ENCODE measurements at regions not wholly inside any gene's neighbourhood (a gene's known extent, or its start where the extent isn't known, plus 50 kb on each side); places are given as distances from the start of the nearest gene placed in this dataset.

DNA sequence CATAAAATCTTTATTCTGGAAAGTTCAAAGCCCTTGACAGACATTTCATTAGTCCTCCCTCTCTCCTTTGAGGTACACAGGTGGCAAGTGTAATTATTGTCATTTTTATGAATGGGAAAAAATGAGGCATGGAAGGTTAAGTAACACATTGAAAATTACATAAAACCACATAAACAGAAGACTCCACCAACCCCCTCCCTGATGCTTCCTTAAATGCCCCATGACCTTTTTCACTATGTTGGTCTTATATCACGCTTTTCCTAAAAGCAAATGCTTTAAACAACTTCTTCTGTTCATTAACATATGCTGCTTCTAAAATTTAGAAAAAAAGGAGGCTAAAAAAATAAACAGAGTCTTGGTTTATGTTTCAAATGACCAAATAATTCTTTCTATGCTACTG lies 648.4 kb downstream of the PTPRC start:
- Histone ChIP-seq H3K4me1 (no peaks in the 10 kb centered on the region), H3K27ac (no peak overlapping the region), H3K27me3 (no peaks in the 10 kb centered on the region), H3K4me3 (no peak overlapping the region), H3K36me3 (no peaks in the 10 kb centered on the region), H3K9me3 (no peaks in the 10 kb centered on the region)
- TF ChIP-seq, protein P1, sequence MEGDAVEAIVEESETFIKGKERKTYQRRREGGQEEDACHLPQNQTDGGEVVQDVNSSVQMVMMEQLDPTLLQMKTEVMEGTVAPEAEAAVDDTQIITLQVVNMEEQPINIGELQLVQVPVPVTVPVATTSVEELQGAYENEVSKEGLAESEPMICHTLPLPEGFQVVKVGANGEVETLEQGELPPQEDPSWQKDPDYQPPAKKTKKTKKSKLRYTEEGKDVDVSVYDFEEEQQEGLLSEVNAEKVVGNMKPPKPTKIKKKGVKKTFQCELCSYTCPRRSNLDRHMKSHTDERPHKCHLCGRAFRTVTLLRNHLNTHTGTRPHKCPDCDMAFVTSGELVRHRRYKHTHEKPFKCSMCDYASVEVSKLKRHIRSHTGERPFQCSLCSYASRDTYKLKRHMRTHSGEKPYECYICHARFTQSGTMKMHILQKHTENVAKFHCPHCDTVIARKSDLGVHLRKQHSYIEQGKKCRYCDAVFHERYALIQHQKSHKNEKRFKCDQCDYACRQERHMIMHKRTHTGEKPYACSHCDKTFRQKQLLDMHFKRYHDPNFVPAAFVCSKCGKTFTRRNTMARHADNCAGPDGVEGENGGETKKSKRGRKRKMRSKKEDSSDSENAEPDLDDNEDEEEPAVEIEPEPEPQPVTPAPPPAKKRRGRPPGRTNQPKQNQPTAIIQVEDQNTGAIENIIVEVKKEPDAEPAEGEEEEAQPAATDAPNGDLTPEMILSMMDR (IDR thresholded peaks at IDR 0.05) = no peak
- TF ChIP-seq POLR2A (IDR thresholded peaks at IDR 0.05) = no peak
- intact Hi-C loops (cut with DNase I; ENCODE audit: low total_unique reads) = no loop called here
- DNase-seq = no peak

DNA sequence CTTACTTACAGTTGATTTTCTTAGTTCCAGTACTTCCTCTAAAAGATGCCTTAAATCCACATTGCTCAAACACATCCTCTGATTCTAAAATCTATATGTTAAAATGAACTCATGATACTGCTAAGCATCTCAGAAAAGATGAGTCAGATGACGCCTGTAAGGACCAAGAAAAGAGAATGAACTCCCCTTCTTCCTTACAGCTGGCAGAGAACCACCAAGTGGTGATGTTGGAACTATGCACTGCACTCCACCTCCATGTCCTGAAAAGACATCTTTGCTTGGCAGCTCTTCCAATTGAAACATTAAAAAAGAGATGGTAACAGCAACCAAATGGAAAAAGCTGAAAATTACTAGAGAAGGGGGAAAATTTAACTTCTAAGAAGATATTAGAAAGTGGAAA lies 648.8 kb downstream of the PTPRC start:
- Histone ChIP-seq H3K9me3 (no peaks in the 10 kb centered on the region), H3K4me3 (no peak overlapping the region), H3K36me3 (no peaks in the 10 kb centered on the region), H3K27ac (no peak overlapping the region), H3K4me1 (no peaks in the 10 kb centered on the region), H3K27me3 (no peaks in the 10 kb centered on the region)
- TF ChIP-seq, protein P1 (IDR thresholded peaks at IDR 0.05) = no peak
- TF ChIP-seq POLR2A (IDR thresholded peaks at IDR 0.05) = no peak
- intact Hi-C loops (cut with DNase I; ENCODE audit: low total_unique reads) = no loop called here
- DNase-seq = no peak

DNA sequence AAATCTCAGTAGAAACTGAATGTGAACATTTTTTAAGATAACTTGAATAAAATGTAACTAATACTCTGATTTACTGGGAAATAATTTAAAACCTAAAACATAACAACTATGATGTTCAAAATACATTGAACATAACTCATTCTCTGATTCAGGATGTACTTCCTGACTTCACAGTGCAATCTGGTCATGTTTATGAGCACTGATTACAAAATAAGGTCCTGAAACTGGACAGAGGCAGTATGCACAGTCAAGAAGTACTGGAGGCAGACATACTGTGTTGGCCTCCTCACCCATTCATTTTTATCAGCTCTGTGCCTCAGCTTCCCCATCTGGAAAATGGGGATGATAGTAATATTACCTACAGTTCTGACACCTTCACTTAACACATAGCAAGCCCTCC lies 651.3 kb downstream of the PTPRC start:
- H3K27me3 ChIP-seq = no peaks in the 10 kb centered on the region
- no peaks in the 10 kb centered on the region for H3K36me3 ChIP-seq
- no peaks in the 10 kb centered on the region for H3K9me3 ChIP-seq
- H3K27ac ChIP-seq = no peak overlapping the region
- H3K4me3 ChIP-seq = no peak overlapping the region
- TF ChIP-seq, protein P1 (IDR thresholded peaks at IDR 0.05) = no peak
- no peak for TF ChIP-seq POLR2A (IDR thresholded peaks at IDR 0.05)
- intact Hi-C loops (cut with DNase I; ENCODE audit: low total_unique reads) = no loop called here
- no peaks in the 10 kb centered on the region for H3K4me1 ChIP-seq
- no peak for DNase-seq

DNA sequence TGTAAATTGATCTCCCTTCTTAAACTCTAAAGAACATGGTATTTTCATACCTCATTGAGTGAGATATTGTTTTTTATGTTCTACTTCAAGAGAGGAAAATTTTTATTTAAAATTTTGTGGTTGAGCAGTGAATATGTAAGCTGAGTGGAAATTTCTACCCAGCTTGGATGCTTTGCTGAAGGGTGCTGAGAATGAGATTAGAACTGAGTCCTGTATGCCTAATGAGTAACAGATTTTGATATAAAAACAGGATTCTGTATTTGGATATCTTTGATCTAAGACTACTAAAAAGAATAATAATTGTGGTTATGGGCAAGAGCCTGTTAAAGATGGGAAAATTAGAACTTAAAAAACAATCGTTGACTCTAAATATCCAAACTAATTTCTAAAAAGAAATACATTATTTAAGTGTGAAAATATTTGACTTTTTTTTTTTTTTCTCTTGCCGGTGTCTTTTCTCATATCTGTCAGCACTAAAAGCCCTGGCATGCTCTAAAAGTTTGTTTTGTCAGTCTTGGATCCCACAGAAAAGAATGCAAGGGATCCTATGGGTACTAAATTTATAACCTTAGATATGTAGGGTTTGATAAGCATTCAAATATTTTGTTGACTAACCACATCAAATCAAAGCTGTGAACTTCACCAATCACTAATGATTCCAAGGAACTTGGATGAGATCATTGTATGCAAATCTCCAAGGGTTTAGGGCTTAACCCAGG lies 652.3 kb downstream of the PTPRC start:
- Histone ChIP-seq H3K36me3 (no peaks in the 10 kb centered on the region), H3K4me1 (no peaks in the 10 kb centered on the region), H3K9me3 (no peaks in the 10 kb centered on the region), H3K27ac (no peak overlapping the region), H3K4me3 (no peak overlapping the region), H3K27me3 (no peaks in the 10 kb centered on the region)
- no peak for DNase-seq
- TF ChIP-seq, protein P1 (IDR thresholded peaks at IDR 0.05) = no peak
- TF ChIP-seq POLR2A (IDR thresholded peaks at IDR 0.05) = no peak
- intact Hi-C loops (cut with DNase I; ENCODE audit: low total_unique reads) = no loop called here

DNA sequence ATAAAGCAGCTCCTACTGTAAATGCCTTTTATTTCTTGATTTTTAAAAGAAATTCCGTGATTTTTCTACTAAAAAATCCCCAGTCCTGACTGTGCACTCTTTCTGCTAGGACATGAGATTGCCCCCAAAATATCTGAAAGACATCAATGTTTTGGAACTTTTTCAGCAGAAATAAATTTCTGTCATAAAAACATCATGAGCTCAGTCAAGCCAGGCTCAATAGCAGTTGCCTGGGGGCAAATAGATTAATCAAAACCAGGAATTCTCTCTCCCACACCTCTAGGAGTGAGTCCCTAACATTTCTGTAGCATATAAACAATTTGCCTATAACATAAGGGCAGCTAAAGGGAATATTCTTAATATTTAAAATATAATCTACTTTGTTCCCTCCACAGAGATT lies 654.1 kb downstream of the PTPRC start:
- no peak overlapping the region for H3K4me3 ChIP-seq
- intact Hi-C loops (cut with DNase I; ENCODE audit: low total_unique reads) = no loop called here
- no peak for DNase-seq

More for the DNA sequence above, 654.1 kb downstream of the PTPRC start:
- no peaks in the 10 kb centered on the region for H3K27me3 ChIP-seq
- TF ChIP-seq POLR2A (IDR thresholded peaks at IDR 0.05) = no peak
- TF ChIP-seq, protein P1 (IDR thresholded peaks at IDR 0.05) = no peak
- no peak overlapping the region for H3K27ac ChIP-seq
- no peaks in the 10 kb centered on the region for H3K36me3 ChIP-seq
- no peaks in the 10 kb centered on the region for H3K4me1 ChIP-seq
- no peaks in the 10 kb centered on the region for H3K9me3 ChIP-seq
